Midbrain (tissue), 1 donor: ENCODE measurements at regions not wholly inside any gene's neighbourhood (a gene's known extent, or its start where the extent isn't known, plus 50 kb on each side); places are given as distances from the start of the nearest gene placed in this dataset.
"Not testable (repeated sequence)": the region's sequence is repeated elsewhere in the genome, so short reads cannot be mapped to it uniquely, and the experiment has no call there.

ENCODE experiments used
- DNase-seq: peaks from one replicate; lab custom pipeline; 2025; lab: John Stamatoyannopoulos, UW

DNA sequence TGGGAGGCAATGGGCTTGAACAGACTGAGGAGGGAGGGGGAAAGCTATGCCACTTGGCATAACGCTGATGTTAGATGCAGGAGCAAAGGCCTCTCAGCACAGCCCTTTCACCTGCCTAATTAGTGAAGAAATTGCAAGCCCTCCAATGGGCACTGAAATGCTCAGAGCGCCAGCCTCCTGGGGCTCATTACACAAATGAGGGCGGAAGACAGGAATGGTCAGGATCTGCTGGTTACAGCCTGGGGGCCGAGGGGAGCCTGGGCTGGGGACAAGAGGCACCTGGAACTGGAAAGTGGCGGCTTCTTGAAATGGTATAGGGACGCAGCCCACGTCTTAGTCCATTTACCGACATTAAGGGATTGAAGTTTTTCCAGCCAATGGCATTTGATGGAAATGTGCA, 50.2 kb upstream of the PLET1 start:
- no peak for DNase-seq

DNA sequence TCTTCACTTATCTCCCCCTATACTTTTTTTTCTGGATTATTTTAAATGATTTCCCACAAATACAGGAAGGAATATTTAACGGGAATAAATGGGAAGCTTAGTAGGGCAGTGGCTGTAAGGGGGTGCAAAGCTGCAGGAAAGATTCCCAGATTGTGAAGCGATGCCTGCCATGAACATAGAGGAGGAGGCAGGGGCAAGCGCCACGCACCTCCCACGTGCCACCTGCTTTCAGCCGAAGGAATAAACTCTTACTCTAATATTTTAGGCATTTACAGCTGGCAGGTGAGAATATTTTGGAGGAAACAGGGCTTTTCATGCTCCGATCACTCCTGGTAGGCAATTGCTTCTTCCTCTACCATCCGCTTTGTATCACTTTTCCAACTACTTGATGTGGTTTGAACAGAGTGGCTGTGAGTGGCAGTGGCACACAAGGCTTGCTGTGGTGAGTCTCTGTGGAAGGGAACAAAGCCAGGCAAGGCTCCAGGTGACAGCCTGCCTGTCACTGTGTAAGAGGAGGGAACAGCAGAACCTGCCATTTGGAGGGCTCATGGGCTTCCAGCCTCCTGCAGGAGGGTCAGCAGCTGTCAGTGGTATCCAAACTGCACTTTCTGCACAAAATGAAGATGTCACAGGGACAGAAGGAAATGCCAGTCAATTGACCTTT, 54.5 kb upstream of the PLET1 start:
- no peak for DNase-seq

DNA sequence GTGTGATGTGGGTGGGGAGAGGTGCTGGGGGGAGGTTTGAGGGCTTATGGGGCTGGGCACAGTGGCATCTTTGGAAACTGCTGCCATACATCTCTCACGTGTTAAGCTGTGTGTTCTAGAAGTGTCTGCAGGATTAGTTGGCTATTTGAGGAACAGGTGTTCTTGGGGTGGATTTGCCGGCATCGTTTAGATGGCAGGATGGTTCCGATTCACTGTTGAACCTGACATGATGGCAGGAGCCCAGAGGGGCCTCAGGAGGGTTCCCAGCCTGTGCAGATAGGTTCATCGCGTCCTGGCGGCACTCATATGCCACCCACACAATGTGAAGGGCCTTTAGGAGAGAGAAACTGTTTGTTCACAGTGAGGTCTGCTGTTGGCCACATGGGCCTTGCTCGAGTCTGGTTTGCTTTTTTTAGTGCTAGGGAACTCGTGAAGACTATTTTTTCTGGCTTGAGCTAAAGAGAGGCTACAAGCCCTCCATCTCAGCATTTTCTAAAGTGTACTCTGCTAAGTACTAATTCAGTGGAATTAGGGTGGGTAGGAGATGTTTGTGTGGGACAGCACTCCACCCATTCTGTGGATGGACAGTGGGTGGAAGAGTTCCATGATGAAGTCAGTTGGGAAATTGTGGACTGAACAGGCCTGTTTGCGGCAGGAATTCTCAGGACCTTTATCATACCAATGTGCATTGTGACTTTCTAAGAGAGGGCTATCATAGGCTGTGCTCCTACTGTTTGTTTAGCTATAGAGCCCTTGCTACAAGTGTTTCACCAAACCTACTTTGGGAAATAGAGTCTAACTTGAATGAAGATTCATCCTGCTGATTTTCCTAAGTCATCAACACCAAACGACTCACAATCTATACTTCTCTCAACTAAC, 55.4 kb upstream of the PLET1 start:
- no peak for DNase-seq

DNA sequence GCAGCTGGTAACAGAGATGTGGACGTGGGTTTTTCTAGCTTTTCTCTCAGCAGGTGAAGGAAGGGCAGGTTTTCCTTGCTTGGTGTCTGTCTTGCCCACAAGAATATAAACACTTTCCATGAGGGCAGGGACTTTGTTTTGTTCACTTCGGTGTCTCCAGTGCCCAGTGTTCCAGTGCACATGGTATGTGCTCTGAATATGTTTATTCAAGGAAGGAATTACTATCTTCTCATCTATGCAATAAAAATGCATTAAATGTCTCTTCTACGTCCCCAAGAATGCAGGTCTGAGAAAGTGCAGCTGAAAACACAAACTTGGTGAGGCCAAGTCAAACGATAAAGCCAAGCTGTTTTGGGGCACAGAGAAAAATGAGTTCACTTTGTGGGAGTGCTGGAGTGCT, 56.3 kb upstream of the PLET1 start:
- no peak for DNase-seq

DNA sequence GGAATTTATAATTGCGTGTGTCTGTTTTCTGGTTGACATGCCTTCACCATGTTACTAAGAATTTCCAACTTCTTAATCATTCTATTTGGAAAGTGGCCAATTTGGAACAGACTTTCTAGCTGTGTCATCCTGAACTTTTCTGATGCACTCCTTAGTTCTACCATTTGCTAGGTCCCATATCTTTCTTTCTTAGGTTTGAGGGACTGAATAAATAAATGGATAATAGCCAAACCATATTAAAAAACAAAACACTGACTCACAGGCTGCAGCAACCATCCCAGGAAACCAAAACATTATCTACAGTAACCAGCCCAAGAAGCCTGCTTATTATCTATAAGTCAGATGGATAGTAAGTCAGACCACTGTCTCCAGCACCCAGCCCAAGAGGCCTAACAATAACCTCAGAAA, 57.5 kb upstream of the PLET1 start:
- DNase-seq = no peak

DNA sequence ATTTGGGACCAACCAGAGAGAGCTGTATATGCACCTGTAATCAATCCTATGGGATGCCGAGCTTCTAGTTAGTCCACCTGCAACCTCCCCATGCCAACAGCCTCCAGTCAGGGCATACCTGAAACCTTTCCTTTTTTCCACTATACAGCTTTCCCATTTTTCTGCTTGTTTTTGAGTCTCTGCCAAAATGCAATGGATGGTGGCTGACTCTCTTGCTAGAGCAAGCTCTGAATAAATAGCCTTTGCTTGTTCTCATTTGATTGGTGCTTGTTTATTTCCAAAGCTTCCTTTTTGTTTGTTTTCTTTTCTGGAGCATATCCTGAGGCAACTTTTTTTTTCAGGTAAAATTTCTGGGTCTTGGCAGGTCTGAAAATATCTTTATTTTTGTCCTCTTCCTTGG, 58.0 kb upstream of the PLET1 start:
- DNase-seq = no peak

DNA sequence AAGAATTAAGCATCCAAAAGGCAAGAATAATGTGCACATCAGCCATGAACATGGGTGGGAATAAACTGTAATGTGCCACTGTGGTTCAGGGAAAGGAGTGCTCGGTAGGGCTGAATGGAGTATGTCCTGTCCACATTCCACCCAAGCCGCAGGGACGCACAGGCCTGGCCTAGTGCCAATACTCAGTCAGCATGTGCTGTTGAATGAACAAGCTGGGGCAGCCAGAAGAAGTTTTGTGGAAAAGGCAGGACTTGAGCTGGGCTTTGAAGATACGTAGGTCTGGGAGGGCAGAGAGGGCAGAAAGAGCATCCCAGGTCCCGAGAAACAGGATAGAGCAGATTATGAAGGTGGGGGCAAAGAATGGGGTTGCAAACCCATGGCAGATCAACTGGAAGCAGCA, 60.0 kb upstream of the PLET1 start:
- DNase-seq = no peak

DNA sequence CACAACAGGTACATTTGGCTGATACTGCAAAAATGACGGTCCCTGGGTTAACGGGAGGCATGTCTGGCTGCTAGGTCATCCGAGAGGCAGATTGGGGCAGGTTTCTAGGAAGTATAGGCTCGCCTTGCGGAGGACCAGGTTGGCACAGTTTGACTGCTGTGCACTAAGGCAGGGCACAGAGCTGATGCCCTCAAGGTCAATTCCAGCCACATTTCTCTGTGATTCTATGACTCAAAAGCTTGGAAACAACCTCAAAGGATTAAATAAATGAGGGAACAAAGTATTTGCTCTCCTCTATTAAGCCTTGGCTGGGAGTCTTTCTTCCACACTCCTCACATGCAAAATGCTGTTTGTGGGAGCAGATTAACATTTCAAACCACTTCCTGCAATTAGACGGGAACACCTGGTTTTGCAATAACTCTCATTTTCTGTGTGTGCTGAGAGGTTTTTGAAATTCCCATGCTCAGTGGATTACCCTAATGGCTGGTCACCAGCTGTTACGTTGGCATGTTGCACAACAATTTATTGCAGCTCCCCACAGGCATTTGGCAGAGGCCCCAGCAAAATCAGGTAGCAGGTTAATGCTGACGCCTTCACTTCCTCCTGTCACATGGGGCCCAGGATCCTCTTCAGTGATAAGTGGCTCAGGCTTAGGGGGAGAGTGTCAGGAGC, 61.0 kb upstream of the PLET1 start:
- DNase-seq = no peak

DNA sequence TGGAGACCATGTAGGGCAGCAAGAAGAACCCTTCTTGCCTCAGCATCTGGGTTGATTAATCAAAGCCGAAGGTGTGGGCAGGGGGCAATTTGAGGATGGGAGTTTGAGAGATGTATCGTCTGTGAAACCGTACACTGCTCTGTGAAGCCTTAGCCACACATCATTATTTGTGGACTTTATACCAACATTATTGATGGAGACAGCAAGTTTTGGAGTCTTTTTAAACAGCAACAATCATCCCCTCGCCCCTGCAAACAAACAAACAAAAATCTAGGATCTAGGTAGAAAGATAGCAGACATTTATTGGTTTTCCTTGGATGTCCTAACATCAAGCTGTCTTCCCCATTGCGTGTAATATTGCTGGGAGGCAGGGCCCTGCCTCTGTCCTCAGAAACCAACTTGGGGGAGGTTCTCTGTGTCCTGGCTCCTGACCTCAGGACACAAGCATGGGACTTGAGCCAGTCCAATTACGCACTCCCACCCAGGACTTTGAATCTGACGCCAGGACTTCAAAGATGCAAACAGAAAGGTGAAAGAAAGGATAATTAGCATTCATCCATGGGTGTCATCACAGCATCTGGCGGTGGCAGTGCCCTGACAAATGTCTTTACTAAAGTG, 61.6 kb upstream of the PLET1 start:
- no peak for DNase-seq

DNA sequence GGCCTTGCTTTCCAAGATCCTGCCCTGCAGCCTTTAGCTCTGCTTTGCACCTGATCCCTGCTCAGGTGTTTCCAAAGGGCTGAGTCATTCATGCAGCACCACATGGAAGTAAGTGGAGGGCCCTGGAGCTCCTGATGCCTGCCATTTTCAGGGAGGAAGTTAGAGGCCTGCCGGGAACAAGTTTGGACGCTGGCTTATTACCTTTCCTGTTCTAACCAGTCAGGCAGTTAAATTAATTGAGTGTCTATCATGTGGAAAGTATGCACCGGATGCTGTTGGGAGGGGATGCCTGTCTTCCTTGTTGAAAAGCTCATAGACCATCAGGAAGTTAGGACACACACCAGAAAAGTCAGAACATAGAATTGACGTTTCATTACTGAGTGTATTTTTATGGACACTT, 73.7 kb upstream of the PLET1 start:
- no peak for DNase-seq

DNA sequence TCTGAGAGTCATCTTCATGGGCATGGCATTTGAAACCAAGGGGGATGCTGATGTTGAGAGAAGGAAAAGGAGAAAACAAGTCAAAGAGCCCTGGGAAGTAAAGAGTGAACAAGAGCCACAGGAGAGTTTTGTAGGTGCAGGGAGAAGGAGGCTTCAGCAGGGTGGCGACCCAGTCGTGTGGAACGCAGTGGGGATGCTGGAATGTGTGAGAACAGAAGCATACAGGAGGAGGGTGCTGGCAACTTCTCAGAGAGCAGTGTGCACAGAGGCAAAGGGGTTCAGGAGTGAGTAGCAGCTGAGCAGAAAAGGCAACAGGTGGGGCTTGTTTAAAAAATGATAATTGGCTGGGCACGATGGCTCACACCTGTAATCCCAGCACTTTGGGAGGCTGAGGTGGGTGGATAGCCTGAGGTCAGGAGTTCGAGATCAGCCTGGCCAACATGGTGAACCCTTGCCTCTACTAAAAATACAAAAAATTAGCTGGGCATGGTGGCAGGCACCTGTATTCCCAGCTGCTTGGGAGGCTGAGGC, 75.8 kb upstream of the PLET1 start:
- no peak for DNase-seq

DNA sequence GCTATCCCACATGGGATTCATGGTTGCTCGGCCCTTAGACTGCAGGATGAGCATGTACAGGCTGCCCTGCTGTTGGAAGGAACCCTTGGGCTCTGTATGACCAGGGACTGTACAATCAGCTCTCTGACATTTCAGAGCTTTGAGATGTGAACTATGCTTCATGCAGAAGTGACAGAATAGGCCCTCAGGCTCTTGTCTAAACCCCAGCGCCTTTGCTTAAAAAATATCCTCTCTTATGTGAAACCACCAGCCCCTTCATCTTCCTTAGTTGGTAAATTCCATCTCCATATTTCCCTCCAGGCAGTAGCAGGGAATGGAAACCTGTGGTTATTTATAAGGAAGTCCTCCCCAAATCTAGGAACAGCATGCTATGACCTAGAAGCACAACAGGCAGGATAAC, 78.9 kb upstream of the PLET1 start:
- no peak for DNase-seq

DNA sequence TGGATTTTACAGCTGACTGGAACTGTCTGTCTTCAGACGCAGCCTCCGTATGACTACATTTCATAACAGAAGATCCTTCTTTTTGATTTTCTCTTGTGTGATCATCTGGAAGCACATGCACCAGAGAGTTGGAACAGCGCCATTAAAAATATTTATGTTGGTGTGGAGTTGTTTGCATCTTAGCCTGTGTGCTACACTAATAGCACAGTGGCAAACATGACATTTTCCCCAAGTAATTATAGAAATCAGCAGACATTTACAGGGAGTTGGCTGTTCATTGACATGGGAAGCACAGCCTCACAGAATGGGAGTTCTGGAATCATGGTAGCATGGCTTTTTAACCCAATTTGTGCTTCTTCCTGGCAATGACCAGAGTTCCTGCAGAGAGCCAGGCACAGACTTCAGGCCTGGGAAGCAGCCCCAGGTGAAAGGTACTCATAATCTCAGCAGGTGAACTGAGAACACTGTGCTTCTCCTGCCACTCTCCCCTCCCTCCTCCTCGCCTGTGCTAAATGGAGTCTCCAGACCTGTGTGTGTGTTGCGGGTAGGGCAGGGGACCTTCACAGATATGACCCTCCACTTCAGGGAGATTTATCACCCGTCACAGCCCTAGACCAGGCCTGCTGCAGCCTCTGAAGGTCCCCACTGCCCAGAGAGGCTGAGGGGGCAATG, 82.8 kb upstream of the PLET1 start:
- no peak for DNase-seq

DNA sequence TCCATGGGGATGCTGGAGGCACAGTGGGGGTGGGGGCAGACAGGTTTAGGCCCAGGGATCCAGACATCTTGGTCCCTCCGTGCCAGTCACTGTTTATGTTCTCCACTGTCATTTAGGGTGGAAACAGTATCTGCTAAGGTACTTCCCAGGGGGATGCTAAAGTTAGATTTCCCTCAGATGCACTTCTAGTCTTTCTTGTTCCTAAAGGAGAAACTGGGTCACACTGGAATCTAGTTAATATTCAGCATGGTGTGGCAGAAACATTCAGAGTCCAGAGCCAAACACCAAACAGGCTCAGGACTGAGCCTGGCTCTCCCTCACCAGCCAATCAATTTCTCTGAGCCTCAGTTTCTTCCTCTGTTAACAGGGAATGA, 83.4 kb upstream of the PLET1 start:
- peak; percentile 5 for DNase-seq

DNA sequence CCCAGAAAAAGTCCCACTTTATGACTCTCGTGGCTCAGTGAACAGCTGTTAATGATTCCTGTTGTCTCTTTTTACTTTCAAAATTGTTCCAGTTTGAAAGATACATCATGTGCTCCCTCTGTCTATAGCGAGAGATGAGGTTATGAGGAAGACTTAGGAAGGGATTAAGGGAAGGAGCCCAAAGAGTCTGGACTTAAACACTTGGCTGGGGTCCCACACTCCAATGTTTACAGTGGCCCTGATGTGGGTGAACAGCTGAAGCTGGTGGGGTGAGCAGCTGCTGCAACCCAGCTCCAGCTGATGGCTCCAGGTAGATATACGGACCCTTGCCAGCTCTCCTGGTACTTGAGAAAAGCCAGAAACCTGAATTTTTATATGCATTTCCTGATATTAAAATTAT, 84.5 kb upstream of the PLET1 start:
- no peak for DNase-seq

DNA sequence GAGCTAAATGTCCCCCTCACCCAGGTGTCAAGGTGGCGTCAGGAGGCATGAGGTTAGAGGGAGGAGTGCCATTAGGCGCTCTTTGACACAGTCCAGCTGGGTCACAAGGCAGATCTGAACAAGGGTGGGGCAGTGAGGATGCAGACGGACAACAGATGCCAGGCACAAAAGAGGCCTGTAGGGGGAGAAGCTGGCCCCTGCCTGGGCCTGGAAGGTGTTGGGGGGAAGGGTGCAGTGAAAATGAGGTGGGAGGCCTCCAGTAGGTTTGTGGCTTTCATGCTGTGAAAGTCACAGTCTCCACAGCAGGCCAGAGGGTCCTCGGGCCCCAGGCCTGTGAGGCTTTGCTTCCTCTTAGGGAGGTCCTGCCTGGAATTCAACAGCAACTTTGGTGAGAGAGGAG, 85.0 kb upstream of the PLET1 start:
- no peak for DNase-seq

DNA sequence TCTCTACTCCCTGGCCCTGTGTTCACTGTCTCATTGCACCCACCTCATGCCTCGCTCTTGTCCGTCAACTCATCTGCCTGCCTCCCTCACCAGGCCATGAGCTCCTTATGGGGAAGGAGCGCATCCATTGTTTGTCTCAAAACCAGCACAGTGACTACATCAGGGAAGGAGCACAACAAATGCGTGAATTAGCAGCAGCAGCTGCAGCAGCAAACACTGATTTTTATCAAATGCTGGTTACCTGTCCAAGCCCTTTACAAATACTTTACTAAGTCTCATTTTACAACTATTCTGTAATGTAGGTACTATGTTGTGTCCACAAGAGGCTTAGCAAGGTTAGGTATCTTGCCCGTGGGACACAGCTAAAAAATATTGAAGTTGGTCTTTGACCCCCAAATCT, 85.9 kb upstream of the PLET1 start:
- DNase-seq = no peak

DNA sequence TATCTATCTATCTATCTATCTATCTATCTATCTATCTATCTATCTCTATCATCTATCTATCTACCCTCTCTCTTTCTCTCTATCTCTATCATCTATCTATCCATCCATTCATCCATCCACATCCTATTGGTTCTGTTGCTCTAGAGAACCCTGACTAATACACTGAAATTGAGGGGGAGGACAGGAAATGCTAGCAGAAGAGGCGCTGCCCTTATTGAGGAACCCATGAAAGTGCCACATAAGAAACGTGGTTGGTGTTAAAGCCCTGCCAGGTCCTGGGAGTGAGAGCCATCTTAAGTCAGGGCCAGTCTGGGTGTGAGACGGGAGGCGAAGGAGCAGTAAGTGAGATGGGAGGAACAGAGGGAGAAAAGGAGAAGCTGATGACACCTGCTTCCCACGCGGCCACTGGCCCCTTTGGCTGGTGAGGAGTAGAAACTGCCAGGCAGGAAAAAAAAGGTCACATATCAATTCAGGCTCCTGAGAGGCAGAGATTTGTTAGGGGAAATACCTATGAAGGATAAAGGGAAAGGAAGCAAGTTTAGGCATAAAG, 87.9 kb upstream of the PLET1 start:
- DNase-seq = no peak

DNA sequence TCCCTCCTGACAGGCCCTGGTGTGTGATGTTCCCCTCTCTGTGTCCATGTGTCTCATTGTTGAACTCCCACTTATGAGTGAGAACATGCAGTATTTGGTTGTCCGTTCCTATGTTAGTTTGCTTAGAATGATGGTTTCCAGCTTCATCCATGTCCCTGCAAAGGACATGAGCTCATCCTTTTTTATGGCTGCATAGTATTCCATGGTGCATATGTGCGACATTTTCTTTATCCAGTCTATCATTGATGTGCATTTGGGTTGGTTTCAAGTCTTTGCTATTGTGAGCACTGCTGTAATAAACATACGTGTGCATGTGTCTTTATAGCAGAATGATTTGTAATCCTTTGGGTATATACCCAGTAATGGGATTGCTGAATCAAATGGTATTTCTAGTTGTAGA, 90.8 kb upstream of the PLET1 start:
- not testable (repeated sequence) for DNase-seq

DNA sequence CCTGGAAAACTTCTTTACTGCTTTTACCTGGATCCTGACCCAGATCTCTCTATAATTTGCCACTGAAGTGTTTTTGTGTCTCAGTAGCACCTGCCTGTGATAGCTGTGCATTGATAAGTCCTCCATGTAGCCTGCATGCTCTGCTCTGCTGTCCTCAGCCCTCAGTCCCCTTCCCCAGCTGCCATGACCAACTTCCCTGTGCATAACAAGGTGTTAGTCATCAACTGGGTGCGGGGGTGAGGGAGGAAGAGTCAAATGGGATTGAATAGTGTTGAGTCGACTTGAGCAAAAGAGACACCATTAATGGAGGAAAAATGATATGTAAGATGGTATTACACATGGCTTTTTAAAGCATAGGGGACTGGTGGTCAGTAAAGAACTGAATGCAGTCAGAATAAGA, 92.2 kb upstream of the PLET1 start:
- no peak for DNase-seq

DNA sequence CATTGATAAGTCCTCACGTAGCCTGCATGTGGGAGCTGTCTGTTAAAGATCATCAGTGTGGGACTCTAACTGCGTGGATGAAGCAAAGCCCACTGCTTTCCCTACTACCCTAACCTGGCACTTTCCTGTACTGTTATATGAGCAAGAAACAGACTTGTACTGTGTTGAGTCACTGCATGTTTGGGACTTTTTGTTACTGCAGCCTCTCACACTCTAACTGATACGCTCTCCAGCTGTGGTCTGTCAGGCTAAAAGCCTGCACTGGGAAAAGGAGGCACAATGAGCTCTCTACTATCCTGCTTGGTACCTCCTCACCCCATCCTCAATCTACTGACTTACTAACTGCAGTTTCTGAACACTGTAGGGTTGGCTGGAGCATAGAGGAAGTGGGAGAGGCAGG, 93.7 kb upstream of the PLET1 start:
- DNase-seq = no peak

DNA sequence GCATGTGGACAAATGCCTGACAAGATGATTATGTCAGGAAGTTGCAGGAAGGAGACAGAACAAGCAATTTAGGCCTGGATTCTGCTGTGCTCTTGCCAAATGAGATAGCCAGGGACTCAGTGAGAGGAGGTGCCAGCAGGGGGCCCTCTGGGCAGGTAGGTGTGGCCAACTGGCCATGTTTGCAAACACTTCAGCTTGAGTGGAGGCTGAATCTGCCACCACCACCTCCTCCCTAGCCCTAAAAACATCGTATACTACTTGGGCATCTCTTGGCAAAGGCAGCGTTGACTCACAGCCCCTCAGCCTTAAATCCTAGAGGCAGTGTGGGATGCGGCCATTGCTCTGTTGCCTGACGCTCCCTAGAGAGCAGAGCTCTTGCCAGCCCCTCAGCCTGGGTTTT, 95.1 kb upstream of the PLET1 start:
- no peak for DNase-seq
